PFSK-1 (cell line): ENCODE measurements at regions not wholly inside any gene's neighbourhood (a gene's known extent, or its start where the extent isn't known, plus 50 kb on each side); places are given as distances from the start of the nearest gene placed in this dataset.

Experiments used
- POLR2AphosphoS5 ChIP-seq: IDR thresholded peaks from 2 replicates; pipeline ENCODE4 v1.6.1; 2012; ENCODE audit warnings: low read depth, mild to moderate bottlenecking, control low read depth, low read length, moderate library complexity
- TAF1 ChIP-seq: IDR thresholded peaks from 2 replicates; pipeline ENCODE4 v1.6.1; 2012; ENCODE audit warnings: low read length, control low read depth, borderline replicate concordance; ENCODE audit not compliant: insufficient read depth

- no peak for TF ChIP-seq POLR2AphosphoS5
- TF ChIP-seq TAF1, result no peak
Observed at GRCh38 chr6:147888374-147888773, 379.9 kb downstream of the SAMD5 start.
